ENCODE measurements at regions not wholly inside any gene's neighbourhood (a gene's known extent, or its start where the extent isn't known, plus 50 kb on each side); places are given as distances from the start of the nearest gene placed in this dataset.

DNA sequence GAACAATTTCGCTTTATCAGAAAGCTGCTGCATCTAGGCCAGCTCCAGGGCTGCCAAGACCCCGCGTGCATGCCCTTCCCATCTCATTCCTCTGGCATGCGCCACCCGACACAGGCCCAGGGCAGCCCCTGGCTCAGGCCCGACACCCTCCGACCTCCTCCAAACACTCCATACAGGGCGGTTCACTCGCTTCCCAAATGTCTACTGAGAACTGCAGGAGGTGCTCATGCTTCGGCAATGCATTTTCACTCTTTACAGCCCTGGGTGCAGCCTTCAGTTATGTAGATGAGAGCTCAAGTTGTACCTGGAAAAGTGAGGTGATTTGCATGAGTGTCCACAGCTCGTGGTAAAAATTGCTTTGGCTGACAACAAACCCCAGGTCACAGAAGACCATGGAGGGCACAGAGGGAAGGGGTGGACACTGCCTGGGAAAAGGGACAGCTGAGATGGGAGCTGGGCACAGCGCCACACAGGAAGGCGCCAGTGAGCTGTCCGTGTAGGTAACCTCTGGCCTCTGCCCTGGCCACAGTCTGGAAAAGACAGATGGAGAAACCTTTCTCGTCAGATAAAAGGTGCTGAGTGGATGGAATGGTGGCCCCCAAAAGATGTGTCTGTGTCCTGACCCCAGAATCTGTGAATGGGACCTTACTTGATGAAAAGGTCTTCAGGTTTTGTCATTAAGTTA is 1351.9 kb downstream of the BRD1 start:
- no peak overlapping the region for H4K8ac ChIP-seq (ENCODE audit: low read depth, low read length)
- no peak for DNase-seq (ENCODE audit: low spot score)

DNA sequence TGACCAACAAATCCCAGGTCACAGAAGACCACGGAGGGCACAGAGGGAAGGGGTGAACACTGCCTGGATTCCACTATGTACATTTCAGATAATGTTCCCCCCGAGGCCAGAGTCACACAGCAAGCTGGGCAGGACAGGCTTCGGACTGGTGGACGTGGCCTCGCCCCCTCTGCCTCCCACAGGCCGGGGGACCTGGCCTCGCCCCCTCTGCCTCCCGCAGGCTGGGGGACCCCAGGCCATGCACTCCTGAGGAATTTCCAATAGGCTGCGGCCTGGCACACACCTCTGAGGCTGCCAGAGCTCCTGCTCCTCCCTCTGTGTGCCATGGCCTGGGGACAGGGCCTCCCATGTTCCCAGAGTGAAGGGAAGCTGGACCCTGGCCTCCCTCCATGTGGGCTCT is 1352.8 kb downstream of the BRD1 start:
- whole genome bisulfite sequencing, 2 donors (ENCODE audit: extremely low coverage in 2 of 2, insufficient read length in 2 of 2, insufficient replicate concordance in 1 of 2): no CpG with 5 or more reads among the region's 9 CpGs
- no peaks in the 10 kb centered on the region for H3K79me1 ChIP-seq (ENCODE audit: low read depth, low read length)
- peak overlapping the region; percentile 35 for H2AK5ac ChIP-seq (ENCODE audit: low read depth, low read length)
- no peak overlapping the region for H3K9ac ChIP-seq (ENCODE audit: low read depth, low read length, poor library complexity)
- H3K23ac ChIP-seq (ENCODE audit: low read depth, low read length, poor library complexity): no peak overlapping the region
- H4K91ac ChIP-seq (ENCODE audit: low read depth, low read length, poor library complexity): no peak overlapping the region
- H3K36me3 ChIP-seq (replicated peaks in 1 of 2; ENCODE audit: control insufficient read depth in 2 of 2, insufficient read depth in 2 of 2, low read length in 2 of 2): no peaks in the 10 kb centered on the region
- no peak overlapping the region for H2AFZ ChIP-seq (ENCODE audit: low read length)
- H3K9me3 ChIP-seq (replicated peaks in 1 of 2; ENCODE audit: control insufficient read depth in 2 of 2, insufficient read depth in 1 of 2, low read depth in 1 of 2, low read length in 2 of 2): no peaks in the 10 kb centered on the region
- H2BK12ac ChIP-seq (ENCODE audit: low read length): no peak overlapping the region
- no peak overlapping the region for H2BK15ac ChIP-seq (ENCODE audit: low read length)
- H3K27me3 ChIP-seq (ENCODE audit: control insufficient read depth in 3 of 3, insufficient read depth in 3 of 3, low read depth in 1 of 3, low read length in 3 of 3): no peaks in the 10 kb centered on the region
- no peak overlapping the region for H3K4ac ChIP-seq (ENCODE audit: low read length)
- H3K14ac ChIP-seq (ENCODE audit: low read length): no peak overlapping the region
- no peaks in the 10 kb centered on the region for H3K4me1 ChIP-seq (ENCODE audit: control insufficient read depth in 2 of 2, insufficient read depth in 1 of 2, low read depth in 1 of 2, low read length in 2 of 2)
- no peak overlapping the region for H3K4me2 ChIP-seq (ENCODE audit: insufficient read depth, low read length, poor library complexity, severe bottlenecking)
- H2BK5ac ChIP-seq (ENCODE audit: low read length): no peak overlapping the region
- H4K8ac ChIP-seq (ENCODE audit: low read depth, low read length): no peak overlapping the region
- H3K18ac ChIP-seq (ENCODE audit: low read length): no peak overlapping the region
- no peak for DNase-seq (ENCODE audit: low spot score)
- no peak overlapping the region for H3K4me3 ChIP-seq (ENCODE audit: low read length in 2 of 2)
- no peak overlapping the region for H3K27ac ChIP-seq (replicated peaks; ENCODE audit: low read length)
- no peak overlapping the region for H2BK120ac ChIP-seq (ENCODE audit: low read depth, low read length)

More for the DNA sequence above, 1351.9 kb downstream of the BRD1 start:
- Histone ChIP-seq H2AFZ (ENCODE audit: low read length) (no peak overlapping the region), H3K79me1 (ENCODE audit: low read depth, low read length) (no peaks in the 10 kb centered on the region), H3K23ac (ENCODE audit: low read depth, low read length, poor library complexity) (no peak overlapping the region), H2BK120ac (ENCODE audit: low read depth, low read length) (no peak overlapping the region), H3K4ac (ENCODE audit: low read length) (no peak overlapping the region), H3K4me1 (ENCODE audit: control insufficient read depth in 2 of 2, insufficient read depth in 1 of 2, low read depth in 1 of 2, low read length in 2 of 2) (no peaks in the 10 kb centered on the region), H3K27me3 (ENCODE audit: control insufficient read depth in 3 of 3, insufficient read depth in 3 of 3, low read depth in 1 of 3, low read length in 3 of 3) (no peaks in the 10 kb centered on the region), H2BK5ac (ENCODE audit: low read length) (no peak overlapping the region), H3K18ac (ENCODE audit: low read length) (no peak overlapping the region), H3K4me2 (ENCODE audit: insufficient read depth, low read length, poor library complexity, severe bottlenecking) (no peak overlapping the region), H2BK15ac (ENCODE audit: low read length) (no peak overlapping the region), H2BK12ac (ENCODE audit: low read length) (no peak overlapping the region), H3K4me3 (ENCODE audit: low read length in 2 of 2) (no peak overlapping the region), H3K27ac (replicated peaks; ENCODE audit: low read length) (no peak overlapping the region), H3K14ac (ENCODE audit: low read length) (no peak overlapping the region), H4K91ac (ENCODE audit: low read depth, low read length, poor library complexity) (no peak overlapping the region), H3K9me3 (replicated peaks in 1 of 2; ENCODE audit: control insufficient read depth in 2 of 2, insufficient read depth in 1 of 2, low read depth in 1 of 2, low read length in 2 of 2) (no peaks in the 10 kb centered on the region), H3K9ac (ENCODE audit: low read depth, low read length, poor library complexity) (no peak overlapping the region), H2AK5ac (ENCODE audit: low read depth, low read length) (no peak overlapping the region), H3K36me3 (replicated peaks in 1 of 2; ENCODE audit: control insufficient read depth in 2 of 2, insufficient read depth in 2 of 2, low read length in 2 of 2) (no peaks in the 10 kb centered on the region)
- WGBS, 2 donors (ENCODE audit: extremely low coverage in 2 of 2, insufficient read length in 2 of 2, insufficient replicate concordance in 1 of 2): no CpG with 5 or more reads among the region's 15 CpGs

DNA sequence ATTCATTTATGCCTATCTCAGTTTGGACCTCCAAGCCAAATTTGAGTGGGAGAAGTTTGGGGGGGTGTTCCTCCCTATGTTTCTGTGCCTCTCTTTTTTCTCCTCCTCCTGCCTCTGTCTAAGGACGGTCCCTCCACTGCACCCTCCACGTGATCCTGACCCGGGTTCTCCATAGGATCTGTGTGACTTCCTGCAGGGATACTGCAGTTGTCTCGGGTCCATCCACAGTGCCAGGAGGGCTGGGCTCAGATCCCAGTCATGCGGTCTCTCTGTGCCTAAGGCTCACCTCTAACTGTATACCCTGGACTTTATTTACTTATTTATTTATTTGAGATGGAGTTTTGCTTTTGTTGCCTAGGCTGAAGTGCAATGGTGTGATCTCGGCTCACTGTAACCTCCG is 1354.5 kb downstream of the BRD1 start:
- no peak overlapping the region for H3K18ac ChIP-seq (ENCODE audit: low read length)
- no peak overlapping the region for H3K27ac ChIP-seq (replicated peaks; ENCODE audit: low read length)
- H3K4me1 ChIP-seq (ENCODE audit: control insufficient read depth in 2 of 2, insufficient read depth in 1 of 2, low read depth in 1 of 2, low read length in 2 of 2): no peaks in the 10 kb centered on the region
- no peak overlapping the region for H2BK15ac ChIP-seq (ENCODE audit: low read length)
- no peak for DNase-seq (ENCODE audit: low spot score)
- H3K27me3 ChIP-seq (ENCODE audit: control insufficient read depth in 3 of 3, insufficient read depth in 3 of 3, low read depth in 1 of 3, low read length in 3 of 3): no peaks in the 10 kb centered on the region
- no peak overlapping the region for H2AK5ac ChIP-seq (ENCODE audit: low read depth, low read length)
- no peak overlapping the region for H2BK5ac ChIP-seq (ENCODE audit: low read length)
- H3K36me3 ChIP-seq (replicated peaks in 1 of 2; ENCODE audit: control insufficient read depth in 2 of 2, insufficient read depth in 2 of 2, low read length in 2 of 2): no peaks in the 10 kb centered on the region
- H3K14ac ChIP-seq (ENCODE audit: low read length): no peak overlapping the region
- H3K9me3 ChIP-seq (replicated peaks in 1 of 2; ENCODE audit: control insufficient read depth in 2 of 2, insufficient read depth in 1 of 2, low read depth in 1 of 2, low read length in 2 of 2): no peaks in the 10 kb centered on the region
- H4K8ac ChIP-seq (ENCODE audit: low read depth, low read length): no peak overlapping the region
- H3K4ac ChIP-seq (ENCODE audit: low read length): no peak overlapping the region
- no peak overlapping the region for H3K23ac ChIP-seq (ENCODE audit: low read depth, low read length, poor library complexity)
- no peak overlapping the region for H2BK120ac ChIP-seq (ENCODE audit: low read depth, low read length)
- no peak overlapping the region for H2AFZ ChIP-seq (ENCODE audit: low read length)
- H4K91ac ChIP-seq (ENCODE audit: low read depth, low read length, poor library complexity): no peak overlapping the region
- H2BK12ac ChIP-seq (ENCODE audit: low read length): no peak overlapping the region
- H3K9ac ChIP-seq (ENCODE audit: low read depth, low read length, poor library complexity): no peak overlapping the region
- H3K4me3 ChIP-seq (ENCODE audit: low read length in 2 of 2): no peak overlapping the region
- WGBS, 2 donors (ENCODE audit: extremely low coverage in 2 of 2, insufficient read length in 2 of 2, insufficient replicate concordance in 1 of 2): no CpG with 5 or more reads among the region's 7 CpGs
- H3K79me1 ChIP-seq (ENCODE audit: low read depth, low read length): no peaks in the 10 kb centered on the region
- no peak overlapping the region for H3K4me2 ChIP-seq (ENCODE audit: insufficient read depth, low read length, poor library complexity, severe bottlenecking)

DNA sequence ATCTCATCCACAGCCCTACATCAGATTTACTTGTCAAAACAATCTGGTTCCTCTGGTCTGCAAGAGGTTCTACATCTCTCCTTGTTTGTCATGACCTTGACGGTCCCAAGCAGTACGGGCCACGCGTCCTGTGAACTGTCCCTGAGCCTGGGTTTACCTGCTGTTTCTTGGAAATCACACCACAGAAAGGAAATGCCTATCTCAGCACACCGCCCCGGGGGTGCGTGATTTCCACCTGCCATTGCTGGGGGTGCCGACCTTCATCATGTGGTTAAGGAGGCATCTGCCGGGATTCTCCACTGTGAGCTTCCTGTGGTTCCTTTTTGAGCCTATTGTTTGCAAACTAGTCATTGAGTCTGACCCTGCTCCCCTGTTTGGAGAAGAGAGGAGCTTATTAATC is 1363.4 kb downstream of the BRD1 start:
- Histone ChIP-seq H3K4me2 (ENCODE audit: insufficient read depth, low read length, poor library complexity, severe bottlenecking) (no peak overlapping the region), H3K36me3 (replicated peaks in 1 of 2; ENCODE audit: control insufficient read depth in 2 of 2, insufficient read depth in 2 of 2, low read length in 2 of 2) (no peaks in the 10 kb centered on the region), H2BK120ac (ENCODE audit: low read depth, low read length) (no peak overlapping the region), H3K79me1 (ENCODE audit: low read depth, low read length) (no peaks in the 10 kb centered on the region), H2AFZ (ENCODE audit: low read length) (no peak overlapping the region), H4K8ac (ENCODE audit: low read depth, low read length) (no peak overlapping the region), H3K14ac (ENCODE audit: low read length) (no peak overlapping the region), H2AK5ac (ENCODE audit: low read depth, low read length) (no peak overlapping the region), H3K4me3 (ENCODE audit: low read length in 2 of 2) (no peak overlapping the region), H3K27me3 (ENCODE audit: control insufficient read depth in 3 of 3, insufficient read depth in 3 of 3, low read depth in 1 of 3, low read length in 3 of 3) (peaks cover 0 to 11% (median 0%) of the 10 kb centered on the region in 3 experiments), H3K18ac (ENCODE audit: low read length) (no peak overlapping the region), H4K91ac (ENCODE audit: low read depth, low read length, poor library complexity) (no peak overlapping the region), H2BK12ac (ENCODE audit: low read length) (no peak overlapping the region), H3K27ac (replicated peaks; ENCODE audit: low read length) (no peak overlapping the region), H3K4ac (ENCODE audit: low read length) (no peak overlapping the region), H3K4me1 (ENCODE audit: control insufficient read depth in 2 of 2, insufficient read depth in 1 of 2, low read depth in 1 of 2, low read length in 2 of 2) (peaks cover 0 to 2% of the 10 kb centered on the region in 2 donors), H3K23ac (ENCODE audit: low read depth, low read length, poor library complexity) (no peak overlapping the region), H2BK5ac (ENCODE audit: low read length) (no peak overlapping the region), H3K9ac (ENCODE audit: low read depth, low read length, poor library complexity) (no peak overlapping the region), H3K9me3 (replicated peaks in 1 of 2; ENCODE audit: control insufficient read depth in 2 of 2, insufficient read depth in 1 of 2, low read depth in 1 of 2, low read length in 2 of 2) (no peaks in the 10 kb centered on the region), H2BK15ac (ENCODE audit: low read length) (no peak overlapping the region)
- DNase-seq (ENCODE audit: low spot score): no peak
- WGBS, 2 donors (ENCODE audit: extremely low coverage in 2 of 2, insufficient read length in 2 of 2, insufficient replicate concordance in 1 of 2): no CpG with 5 or more reads among the region's 9 CpGs
